CD4-positive, CD25-positive, alpha-beta regulatory T cell (primary cell): ENCODE measurements at regions not wholly inside any gene's neighbourhood (a gene's known extent, or its start where the extent isn't known, plus 50 kb on each side); places are given as distances from the start of the nearest gene placed in this dataset.

Source experiments
- ATAC-seq, 2 donors: fragments of 150-1000 bp; cut with Tn5 transposase; one replicate each; pipeline ENCODE4 v1.10.0; 2021; ENCODE audit warnings: low read depth in 2 of 2, moderate number of reproducible peaks in 2 of 2, moderate library complexity in 1 of 2
- DNase-seq, 3 donors: peaks; one replicate each; pipeline versions ENCODE4 v3.0.0 to v3.0.0-alpha.2; 2012 to 2022; ENCODE audit warnings: mixed read lengths in 1 of 3
- H3K27ac ChIP-seq: one replicate; pipeline ENCODE4 v1.7.0; 2013; ENCODE audit warnings: mild to moderate bottlenecking, low read length; ENCODE audit not compliant: insufficient read depth, poor library complexity, severe bottlenecking
- H3K27me3 ChIP-seq: one replicate; pipeline ENCODE4 v1.7.0; 2013; ENCODE audit warnings: low read length; ENCODE audit not compliant: control insufficient read depth, insufficient read depth
- H3K36me3 ChIP-seq: one replicate; pipeline ENCODE4 v1.7.0; 2013; ENCODE audit warnings: mild to moderate bottlenecking, low read length, moderate library complexity; ENCODE audit not compliant: control insufficient read depth, insufficient read depth
- H3K4me1 ChIP-seq: 2 replicates; pipeline ENCODE4 v1.7.0; 2013; ENCODE audit warnings: mild to moderate bottlenecking, low read length; ENCODE audit not compliant: insufficient read depth, control insufficient read depth, poor library complexity, severe bottlenecking
- H3K4me3 ChIP-seq: one replicate; pipeline ENCODE4 v1.7.0; 2013; ENCODE audit warnings: low read depth, mild to moderate bottlenecking, low read length, moderate library complexity
- H3K9me3 ChIP-seq, 2 experiments: 1 replicate in 1 of 2; 2 replicates in 1 of 2; pipeline ENCODE4 v1.7.0; 2013; ENCODE audit warnings: low read length in 2 of 2, mild to moderate bottlenecking in 1 of 2, moderate library complexity in 1 of 2; ENCODE audit not compliant: control insufficient read depth in 2 of 2
- H3K27ac Mint-ChIP-seq, 3 donors: one replicate each; pipeline ENCODE4 v1.8.0; 2020 to 2022; ENCODE audit warnings: mild to moderate bottlenecking in 3 of 3, mixed read lengths in 3 of 3, moderate library complexity in 2 of 3
- H3K27me3 Mint-ChIP-seq: one replicate; pipeline ENCODE4 v1.8.0; 2022; ENCODE audit warnings: mild to moderate bottlenecking, mixed read lengths
- H3K36me3 Mint-ChIP-seq: one replicate; pipeline ENCODE4 v1.8.0; 2020; ENCODE audit warnings: mixed read lengths
- H3K4me1 Mint-ChIP-seq, 4 donors: one replicate each; pipeline ENCODE4 v1.8.0; 2020 to 2022; ENCODE audit warnings: mixed read lengths in 4 of 4, mild to moderate bottlenecking in 1 of 4
- H3K4me3 Mint-ChIP-seq, 4 donors: one replicate each; pipeline ENCODE4 v1.8.0; 2020 to 2022; ENCODE audit warnings: mild to moderate bottlenecking in 4 of 4, mixed read lengths in 4 of 4, moderate library complexity in 3 of 4
- H3K9me3 Mint-ChIP-seq, 7 donors: one replicate each; pipeline ENCODE4 v1.8.0; 2020 to 2022; ENCODE audit warnings: mixed read lengths in 7 of 7, mild to moderate bottlenecking in 3 of 7, moderate library complexity in 2 of 7

- no peak for DNase-seq
- no peak overlapping the region for H3K4me3 Mint-ChIP-seq
Measured at GRCh38 chr10:132122097-132122861, 56.5 kb downstream of the JAKMIP3 start.

GRCh38 chr10:132122939-132123445 is 57.2 kb downstream of the JAKMIP3 start:
- Mint-ChIP-seq H3K4me1 (no peaks in the 10 kb centered on the region), H3K27me3 (peaks cover 5% of the 10 kb centered on the region), H3K36me3 (no peaks in the 10 kb centered on the region), H3K9me3 (peaks cover 0 to 1% (median 0%) of the 10 kb centered on the region in 7 donors), H3K27ac (no peak overlapping the region), H3K4me3 (no peak overlapping the region)
- DNase-seq (no peak), ATAC-seq (no peak)
- Histone ChIP-seq H3K27me3 (no peaks in the 10 kb centered on the region), H3K36me3 (no peaks in the 10 kb centered on the region), H3K4me3 (no peak overlapping the region), H3K4me1 (no peaks in the 10 kb centered on the region), H3K9me3 (no peaks in the 10 kb centered on the region), H3K27ac (no peak overlapping the region)

More at GRCh38 chr10:132122097-132122861, 56.5 kb downstream of the JAKMIP3 start:
- H3K36me3 ChIP-seq: no peaks in the 10 kb centered on the region
- Mint-ChIP-seq H3K27me3 (peaks cover 5% of the 10 kb centered on the region), H3K36me3 (no peaks in the 10 kb centered on the region), H3K4me1 (no peaks in the 10 kb centered on the region), H3K27ac (no peak overlapping the region), H3K9me3 (no peaks in the 10 kb centered on the region)
- H3K4me3 ChIP-seq: no peak overlapping the region
- H3K27ac ChIP-seq: no peak overlapping the region
- no peaks in the 10 kb centered on the region for H3K9me3 ChIP-seq
- no peaks in the 10 kb centered on the region for H3K4me1 ChIP-seq
- no peaks in the 10 kb centered on the region for H3K27me3 ChIP-seq
- no peak for ATAC-seq

GRCh38 chr10:132123606-132124005 is 57.9 kb downstream of the JAKMIP3 start:
- no peak for DNase-seq
- Mint-ChIP-seq H3K36me3 (no peaks in the 10 kb centered on the region), H3K4me1 (no peaks in the 10 kb centered on the region), H3K9me3 (peaks cover 0 to 1% (median 0%) of the 10 kb centered on the region in 7 donors), H3K27me3 (peaks cover 5% of the 10 kb centered on the region), H3K4me3 (no peak overlapping the region), H3K27ac (no peak overlapping the region)
- Histone ChIP-seq H3K4me3 (no peak overlapping the region), H3K36me3 (no peaks in the 10 kb centered on the region), H3K27me3 (no peaks in the 10 kb centered on the region), H3K4me1 (no peaks in the 10 kb centered on the region), H3K9me3 (no peaks in the 10 kb centered on the region), H3K27ac (no peak overlapping the region)
- ATAC-seq: no peak

DNA sequence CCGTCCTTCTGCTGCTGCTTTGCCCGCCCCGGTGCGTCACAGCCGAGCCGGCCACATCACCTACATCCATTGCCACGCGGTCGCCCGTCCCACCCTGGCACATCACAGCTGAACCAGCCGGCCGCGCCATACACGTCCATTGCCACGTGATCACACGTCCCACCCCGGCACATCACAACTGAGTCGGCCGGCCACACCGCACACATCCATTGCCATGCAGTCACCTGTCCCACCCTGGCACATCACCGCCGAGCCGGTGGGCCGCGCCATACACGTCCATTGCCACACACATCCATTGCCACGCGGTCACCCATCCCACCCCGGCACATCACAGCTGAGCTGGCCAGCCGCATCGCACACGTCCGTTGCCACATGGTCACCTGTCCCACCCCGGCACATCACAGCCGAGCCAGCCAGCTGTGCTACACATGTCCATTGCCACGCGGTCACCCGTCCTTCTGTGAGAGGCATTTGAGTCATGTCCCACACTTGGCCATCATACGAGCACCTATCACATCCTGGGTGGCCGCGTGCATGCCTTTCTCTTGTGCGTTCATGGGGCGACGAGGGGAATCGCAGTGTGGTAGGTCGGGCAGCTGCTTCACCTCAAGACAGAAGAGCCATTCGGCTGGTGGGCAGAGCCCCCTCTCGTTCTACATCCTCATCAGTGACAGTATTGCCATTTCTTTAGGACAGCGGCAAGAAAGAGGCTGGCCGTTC is 58.6 kb downstream of the JAKMIP3 start:
- no peak for ATAC-seq

DNA sequence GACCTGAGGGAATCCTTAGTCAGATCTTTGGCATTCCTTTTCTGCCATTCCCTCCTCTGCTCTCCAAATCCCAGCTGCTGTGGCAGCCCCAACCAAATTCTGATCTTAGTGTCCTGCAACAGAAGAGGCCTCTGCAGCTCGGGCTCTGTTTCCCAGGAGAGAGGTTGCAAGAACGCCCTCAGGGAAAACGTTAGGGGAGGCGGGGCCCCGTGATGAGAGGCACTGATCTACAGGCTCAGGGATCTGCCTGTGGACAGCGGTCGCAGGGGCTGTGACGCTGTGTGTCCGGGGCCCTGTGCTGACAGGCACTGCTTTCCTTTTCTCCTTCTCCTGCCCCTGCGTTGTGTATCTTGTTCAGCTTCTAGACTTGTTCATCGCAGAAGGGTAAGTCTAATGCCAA is 57.3 kb upstream of the DPYSL4 start:
- DNase-seq: no peak

More for the DNA sequence above, 58.6 kb downstream of the JAKMIP3 start:
- no peaks in the 10 kb centered on the region for H3K4me1 ChIP-seq
- no peak overlapping the region for H3K4me3 ChIP-seq
- no peak overlapping the region for H3K27ac Mint-ChIP-seq
- H3K27me3 ChIP-seq: no peaks in the 10 kb centered on the region
- no peaks in the 10 kb centered on the region for H3K9me3 ChIP-seq
- no peaks in the 10 kb centered on the region for H3K36me3 Mint-ChIP-seq
- H3K4me1 Mint-ChIP-seq: no peaks in the 10 kb centered on the region
- H3K4me3 Mint-ChIP-seq: no peak overlapping the region
- DNase-seq: no peak
- H3K27ac ChIP-seq: no peak overlapping the region
- H3K27me3 Mint-ChIP-seq: peaks cover 5% of the 10 kb centered on the region
- no peaks in the 10 kb centered on the region for H3K36me3 ChIP-seq
- peaks cover 0 to 4% (median 0%) of the 10 kb centered on the region in 7 donors for H3K9me3 Mint-ChIP-seq

GRCh38 chr10:132130286-132131265 is 56.2 kb upstream of the DPYSL4 start:
- H3K36me3 ChIP-seq: no peaks in the 10 kb centered on the region
- no peaks in the 10 kb centered on the region for H3K4me1 ChIP-seq
- no peaks in the 10 kb centered on the region for H3K36me3 Mint-ChIP-seq
- no peak overlapping the region for H3K4me3 ChIP-seq
- no peak overlapping the region for H3K27ac Mint-ChIP-seq
- no peaks in the 10 kb centered on the region for H3K27me3 Mint-ChIP-seq
- peaks cover 0 to 4% (median 0%) of the 10 kb centered on the region in 7 donors for H3K9me3 Mint-ChIP-seq
- no peak for ATAC-seq
- no peaks in the 10 kb centered on the region for H3K4me1 Mint-ChIP-seq
- no peak overlapping the region for H3K27ac ChIP-seq
- H3K4me3 Mint-ChIP-seq: no peak overlapping the region
- H3K27me3 ChIP-seq: no peaks in the 10 kb centered on the region
- no peak for DNase-seq
- H3K9me3 ChIP-seq: no peaks in the 10 kb centered on the region

More for the DNA sequence above, 57.3 kb upstream of the DPYSL4 start:
- Mint-ChIP-seq H3K4me1 (no peaks in the 10 kb centered on the region), H3K36me3 (no peaks in the 10 kb centered on the region), H3K4me3 (no peak overlapping the region), H3K9me3 (peaks cover 0 to 4% (median 0%) of the 10 kb centered on the region in 7 donors), H3K27ac (no peak overlapping the region), H3K27me3 (no peaks in the 10 kb centered on the region)
- H3K27ac ChIP-seq: no peak overlapping the region
- H3K36me3 ChIP-seq: no peaks in the 10 kb centered on the region
- H3K9me3 ChIP-seq: no peaks in the 10 kb centered on the region
- no peaks in the 10 kb centered on the region for H3K27me3 ChIP-seq
- no peak for ATAC-seq
- no peak overlapping the region for H3K4me3 ChIP-seq
- no peaks in the 10 kb centered on the region for H3K4me1 ChIP-seq
